ENCODE measurements at regions not wholly inside any gene's neighbourhood (a gene's known extent, or its start where the extent isn't known, plus 50 kb on each side); places are given as distances from the start of the nearest gene placed in this dataset.

- Histone ChIP-seq H3K4me3 (no peak overlapping the region), H3K27me3 (no peaks in the 10 kb centered on the region), H3K9me3 (no peaks in the 10 kb centered on the region), H3K27ac (no peak overlapping the region), H3K36me3 (no peaks in the 10 kb centered on the region), H3K4me1 (no peaks in the 10 kb centered on the region)
- intact Hi-C loops (cut with DNase I; ENCODE audit: low total_unique reads): no loop called here
- DNase-seq: no peak
- no peak for TF ChIP-seq POLR2A (IDR thresholded peaks at IDR 0.05)
- TF ChIP-seq CTCF (IDR thresholded peaks at IDR 0.05): no peak
These were observed 272.3 kb upstream of the NECTIN3 start for GRCh38 chr3:110799271-110799670.

GRCh38 chr3:110804856-110805255 is 266.8 kb upstream of the NECTIN3 start:
- H3K27ac ChIP-seq: no peak overlapping the region
- H3K4me1 ChIP-seq: no peaks in the 10 kb centered on the region
- TF ChIP-seq POLR2A (IDR thresholded peaks at IDR 0.05): no peak
- TF ChIP-seq CTCF (IDR thresholded peaks at IDR 0.05): no peak
- intact Hi-C loops (cut with DNase I; ENCODE audit: low total_unique reads): no loop called here
- no peaks in the 10 kb centered on the region for H3K36me3 ChIP-seq
- no peak for DNase-seq
- H3K27me3 ChIP-seq: no peaks in the 10 kb centered on the region
- no peak overlapping the region for H3K4me3 ChIP-seq
- no peaks in the 10 kb centered on the region for H3K9me3 ChIP-seq

- DNase-seq: no peak
- Histone ChIP-seq H3K9me3 (no peaks in the 10 kb centered on the region), H3K36me3 (no peaks in the 10 kb centered on the region), H3K4me1 (no peaks in the 10 kb centered on the region), H3K27ac (no peak overlapping the region), H3K27me3 (no peaks in the 10 kb centered on the region), H3K4me3 (no peak overlapping the region)
- no peak for TF ChIP-seq CTCF (IDR thresholded peaks at IDR 0.05)
- intact Hi-C loops (cut with DNase I; ENCODE audit: low total_unique reads): no loop called here
These were observed 264.7 kb upstream of the NECTIN3 start for GRCh38 chr3:110806924-110807323.

- TF ChIP-seq CTCF (IDR thresholded peaks at IDR 0.05): no peak
- TF ChIP-seq POLR2A (IDR thresholded peaks at IDR 0.05): no peak
- H3K4me1 ChIP-seq: no peaks in the 10 kb centered on the region
- DNase-seq: no peak
- no peak overlapping the region for H3K27ac ChIP-seq
- H3K9me3 ChIP-seq: no peaks in the 10 kb centered on the region
- intact Hi-C loops (cut with DNase I; ENCODE audit: low total_unique reads): no loop called here
- no peaks in the 10 kb centered on the region for H3K36me3 ChIP-seq
- no peak overlapping the region for H3K4me3 ChIP-seq
- H3K27me3 ChIP-seq: no peaks in the 10 kb centered on the region
These were observed 263.0 kb upstream of the NECTIN3 start for GRCh38 chr3:110808630-110809029.

GRCh38 chr3:110810356-110810755 is 261.3 kb upstream of the NECTIN3 start:
- DNase-seq: no peak
- no peak for TF ChIP-seq CTCF (IDR thresholded peaks at IDR 0.05)
- TF ChIP-seq POLR2A (IDR thresholded peaks at IDR 0.05): no peak
- Histone ChIP-seq H3K4me1 (no peaks in the 10 kb centered on the region), H3K9me3 (no peaks in the 10 kb centered on the region), H3K27ac (no peak overlapping the region), H3K4me3 (no peak overlapping the region), H3K36me3 (no peaks in the 10 kb centered on the region), H3K27me3 (no peaks in the 10 kb centered on the region)
- intact Hi-C loops (cut with DNase I; ENCODE audit: low total_unique reads): no loop called here

Measured in uterus (tissue), 3 donors.